Iris pigment epithelial cell (primary cell): ENCODE measurements at regions not wholly inside any gene's neighbourhood (a gene's known extent, or its start where the extent isn't known, plus 50 kb on each side); places are given as distances from the start of the nearest gene placed in this dataset.
A peak's percentile ranks its signal among the peaks of the same experiment; 100 is the strongest.
"Not testable (repeated sequence)": the region's sequence is repeated elsewhere in the genome, so short reads cannot be mapped to it uniquely, and the experiment has no call there.

Experiments used
- DNase-seq: peaks from one replicate; pipeline ENCODE4 v3.0.0-alpha.2; 2011; ENCODE audit warnings: low read depth

- DNase-seq, result not testable (repeated sequence)
These were observed 568.6 kb downstream of the SMARCA1 start for GRCh38 chrX:128954697-128955096.

GRCh38 chrX:128931071-128931470, 592.2 kb downstream of the SMARCA1 start:
- no peak for DNase-seq

- DNase-seq, result no peak
These were observed 593.8 kb downstream of the SMARCA1 start for GRCh38 chrX:128929271-128930057.

GRCh38 chrX:128928636-128929035, 594.7 kb downstream of the SMARCA1 start:
- DNase-seq, result peak; percentile 11

- DNase-seq, result no peak
These were observed 595.9 kb downstream of the SMARCA1 start for GRCh38 chrX:128927363-128927762.

GRCh38 chrX:128906753-128907152, 616.5 kb downstream of the SMARCA1 start:
- no peak for DNase-seq

GRCh38 chrX:128901018-128901417, 622.3 kb downstream of the SMARCA1 start:
- DNase-seq, result no peak

GRCh38 chrX:128897621-128898020, 625.7 kb downstream of the SMARCA1 start:
- peak; percentile 10 for DNase-seq

- DNase-seq, result no peak
These were observed 631.7 kb downstream of the SMARCA1 start for GRCh38 chrX:128891554-128891953.

GRCh38 chrX:128884430-128884829, 638.9 kb downstream of the SMARCA1 start:
- no peak for DNase-seq

- DNase-seq, result no peak
These were observed 639.6 kb downstream of the SMARCA1 start for GRCh38 chrX:128883650-128884049.

GRCh38 chrX:128870361-128870760, 652.9 kb downstream of the SMARCA1 start:
- DNase-seq, result no peak

- DNase-seq, result no peak
These were observed 660.7 kb downstream of the SMARCA1 start for GRCh38 chrX:128862557-128862956.

- no peak for DNase-seq
These were observed 674.9 kb downstream of the SMARCA1 start for GRCh38 chrX:128848374-128848773.

GRCh38 chrX:128846385-128846784, 676.9 kb downstream of the SMARCA1 start:
- no peak for DNase-seq

GRCh38 chrX:128818690-128819089, 704.6 kb downstream of the SMARCA1 start:
- no peak for DNase-seq

- DNase-seq, result no peak
These were observed 706.4 kb downstream of the SMARCA1 start for GRCh38 chrX:128816919-128817318.

- DNase-seq, result no peak
These were observed 715.9 kb downstream of the SMARCA1 start for GRCh38 chrX:128807367-128807766.

GRCh38 chrX:128805236-128805635, 718.1 kb downstream of the SMARCA1 start:
- no peak for DNase-seq

GRCh38 chrX:128804828-128805227, 718.5 kb downstream of the SMARCA1 start:
- no peak for DNase-seq

GRCh38 chrX:128800138-128800537, 723.2 kb downstream of the SMARCA1 start:
- DNase-seq, result no peak

GRCh38 chrX:128783139-128783538, 730.9 kb upstream of the ACTRT1 start:
- DNase-seq, result not testable (repeated sequence)

- DNase-seq, result peak; percentile 19
These were observed 729.3 kb upstream of the ACTRT1 start for GRCh38 chrX:128781506-128781905.

GRCh38 chrX:128780934-128781333, 728.7 kb upstream of the ACTRT1 start:
- no peak for DNase-seq
